Body of pancreas (tissue), 4 donors: ENCODE measurements at regions not wholly inside any gene's neighbourhood (a gene's known extent, or its start where the extent isn't known, plus 50 kb on each side); places are given as distances from the start of the nearest gene placed in this dataset.

Source experiments
- POLR2A ChIP-seq, 3 donors: fragments of 450-650 bp; IDR thresholded peaks; one replicate each; pipeline ENCODE4 v1.6.1; 2016; ENCODE audit warnings: antibody characterized with exemption in 3 of 3, mild to moderate bottlenecking in 2 of 3
- TF ChIP-seq, protein P1 (sequence below), 7 experiments: fragments of 450-650 bp in 4 of 7; fragments of 200-600 bp in 3 of 7; sonication (generic) in 3 of 7; IDR thresholded peaks; one replicate each; pipeline ENCODE4 v1.5.1; 2016 to 2019; ENCODE audit warnings: antibody characterized with exemption in 7 of 7

DNA sequence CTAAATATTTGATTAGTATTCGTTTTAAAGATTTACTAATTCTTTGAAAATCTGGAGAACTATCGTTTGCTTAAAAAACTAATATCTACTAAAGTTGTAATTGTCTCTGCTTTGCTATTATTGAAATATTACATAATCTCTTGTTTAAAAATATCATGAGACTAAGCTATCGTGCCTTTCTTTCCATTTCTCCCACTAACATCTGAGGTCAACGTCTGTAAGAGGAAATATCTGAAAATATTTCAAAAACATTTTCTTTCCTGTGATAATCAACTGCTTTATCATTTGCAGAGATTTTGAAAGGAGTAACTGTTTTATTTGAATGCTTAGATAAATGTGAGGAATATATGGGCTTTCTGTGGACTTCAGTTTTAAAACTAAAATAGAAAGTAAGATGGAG lies 694.1 kb downstream of the USP25 start:
- TF ChIP-seq, protein P1, sequence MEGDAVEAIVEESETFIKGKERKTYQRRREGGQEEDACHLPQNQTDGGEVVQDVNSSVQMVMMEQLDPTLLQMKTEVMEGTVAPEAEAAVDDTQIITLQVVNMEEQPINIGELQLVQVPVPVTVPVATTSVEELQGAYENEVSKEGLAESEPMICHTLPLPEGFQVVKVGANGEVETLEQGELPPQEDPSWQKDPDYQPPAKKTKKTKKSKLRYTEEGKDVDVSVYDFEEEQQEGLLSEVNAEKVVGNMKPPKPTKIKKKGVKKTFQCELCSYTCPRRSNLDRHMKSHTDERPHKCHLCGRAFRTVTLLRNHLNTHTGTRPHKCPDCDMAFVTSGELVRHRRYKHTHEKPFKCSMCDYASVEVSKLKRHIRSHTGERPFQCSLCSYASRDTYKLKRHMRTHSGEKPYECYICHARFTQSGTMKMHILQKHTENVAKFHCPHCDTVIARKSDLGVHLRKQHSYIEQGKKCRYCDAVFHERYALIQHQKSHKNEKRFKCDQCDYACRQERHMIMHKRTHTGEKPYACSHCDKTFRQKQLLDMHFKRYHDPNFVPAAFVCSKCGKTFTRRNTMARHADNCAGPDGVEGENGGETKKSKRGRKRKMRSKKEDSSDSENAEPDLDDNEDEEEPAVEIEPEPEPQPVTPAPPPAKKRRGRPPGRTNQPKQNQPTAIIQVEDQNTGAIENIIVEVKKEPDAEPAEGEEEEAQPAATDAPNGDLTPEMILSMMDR (IDR thresholded peaks at IDR 0.05), result no peak
- TF ChIP-seq POLR2A (IDR thresholded peaks at IDR 0.05), result no peak
